Endothelial cell of umbilical vein (primary cell): ENCODE measurements at regions not wholly inside any gene's neighbourhood (a gene's known extent, or its start where the extent isn't known, plus 50 kb on each side); places are given as distances from the start of the nearest gene placed in this dataset.

ENCODE experiments used
- BruUV-seq: library from RNA; stranded (reverse); fragments of 400-500 nt; replicated peaks from 2 replicates; lab custom pipeline; 2021; lab: Mats Ljungman, UMichigan
- CTCF ChIA-PET: fragments of 300-600, 350-600 bp; sonication (Branson Sonifier 250); formaldehyde crosslinking; loops from one replicate; lab custom pipeline; 2021; ENCODE audit warnings: antibody characterized with exemption, inconsistent platforms; lab: Charles Lee
- POLR2A ChIA-PET: fragments of 300-600, 350-600 bp; sonication (Branson Sonifier 250); formaldehyde crosslinking; loops from one replicate; lab custom pipeline; 2021; ENCODE audit warnings: antibody characterized with exemption, inconsistent platforms; lab: Charles Lee
- DNase-seq: peaks from one replicate; pipeline ENCODE4 v3.0.0-alpha.2; 2011; ENCODE audit warnings: low read depth, low spot score
- FAIRE-seq: peaks from 2 replicates; lab custom pipeline; 2011; peaks lifted over from hg19 to GRCh38; lab: Jason Lieb, UNC
- H2AFZ ChIP-seq: 2 replicates; pipeline ENCODE4 v1.6.0; 2012; ENCODE audit warnings: low read depth, low read length, control low read depth, inconsistent platforms
- H3K27ac ChIP-seq: 2 replicates; pipeline ENCODE4 v1.5.1; 2011; ENCODE audit warnings: low read depth, mild to moderate bottlenecking, control low read depth, low read length, moderate library complexity; ENCODE audit not compliant: insufficient read depth
- H3K27me3 ChIP-seq, 2 experiments: 2 replicates each; pipeline versions ENCODE4 v1.6.0 to v1.6.1; 2011; ENCODE audit warnings: low read length in 2 of 2, mixed read lengths in 1 of 2; ENCODE audit not compliant: control insufficient read depth in 2 of 2, insufficient read depth in 2 of 2
- H3K36me3 ChIP-seq, 2 experiments: 2 replicates in 1 of 2; 3 replicates in 1 of 2; pipeline ENCODE4 v1.5.1; 2011; ENCODE audit warnings: low read length in 2 of 2, mild to moderate bottlenecking in 1 of 2, moderate library complexity in 1 of 2; ENCODE audit not compliant: control insufficient read depth in 2 of 2, insufficient read depth in 2 of 2; ENCODE audit errors: extremely low read depth in 1 of 2
- H3K4me1 ChIP-seq: 3 replicates; pipeline ENCODE4 v1.5.1; 2011; ENCODE audit warnings: mild to moderate bottlenecking, low read length; ENCODE audit not compliant: control insufficient read depth, insufficient read depth; ENCODE audit errors: extremely low read depth
- H3K4me2 ChIP-seq: 2 replicates; pipeline ENCODE4 v1.6.1; 2011; ENCODE audit warnings: low read length, control low read depth, mixed read lengths; ENCODE audit not compliant: insufficient read depth
- H3K4me3 ChIP-seq, 3 experiments: fragments of 200-600 bp in 1 of 3; sonication (generic), shearing (Covaris generic) in 1 of 3; replicated peaks in 1 of 3; 2 replicates each; pipeline ENCODE4 v1.5.1; 2011 to 2016; ENCODE audit warnings: control low read depth in 3 of 3, low read length in 3 of 3, mild to moderate bottlenecking in 2 of 3, inconsistent platforms in 1 of 3, low read depth in 1 of 3, moderate library complexity in 1 of 3; ENCODE audit not compliant: insufficient read depth in 1 of 3
- H3K79me2 ChIP-seq: 2 replicates; pipeline ENCODE4 v1.6.0; 2012; ENCODE audit warnings: low read length, inconsistent platforms; ENCODE audit not compliant: control insufficient read depth, insufficient read depth
- H3K9ac ChIP-seq: replicated peaks from 2 replicates; pipeline ENCODE3; 2011; ENCODE audit warnings: low read length, control low read depth; ENCODE audit not compliant: insufficient read depth; ENCODE audit errors: extremely low read depth
- H3K9me1 ChIP-seq: replicated peaks from 3 replicates; pipeline ENCODE4 v1.6.0; 2011; ENCODE audit warnings: mild to moderate bottlenecking, low read length; ENCODE audit not compliant: control insufficient read depth, insufficient read depth; ENCODE audit errors: extremely low read depth
- H3K9me3 ChIP-seq: replicated peaks from 2 replicates; pipeline ENCODE4 v1.5.1; 2012; ENCODE audit warnings: low read length, inconsistent platforms; ENCODE audit not compliant: control insufficient read depth, insufficient read depth
- H4K20me1 ChIP-seq: replicated peaks from 2 replicates; pipeline ENCODE3; 2011; ENCODE audit warnings: mild to moderate bottlenecking, low read length; ENCODE audit not compliant: control insufficient read depth, insufficient read depth; ENCODE audit errors: extremely low read depth
- EZH2 ChIP-seq: IDR thresholded peaks from 2 replicates; pipeline ENCODE4 v1.6.1; 2012; ENCODE audit warnings: borderline replicate concordance, low read depth, mild to moderate bottlenecking, moderate library complexity, low read length, inconsistent platforms; ENCODE audit not compliant: severe bottlenecking
- FOS ChIP-seq: IDR thresholded peaks from 2 replicates; pipeline ENCODE4 v1.6.1; 2011; ENCODE audit warnings: mild to moderate bottlenecking, low read length, moderate library complexity, borderline replicate concordance; ENCODE audit not compliant: insufficient read depth
- GATA2 ChIP-seq: IDR thresholded peaks from 2 replicates; pipeline ENCODE4 v1.7.0; 2011; ENCODE audit warnings: low read depth, mild to moderate bottlenecking, moderate library complexity, mixed read lengths, low read length; ENCODE audit not compliant: insufficient read length, insufficient read depth
- JUN ChIP-seq: IDR thresholded peaks from 2 replicates; pipeline ENCODE4 v1.6.1; 2011; ENCODE audit warnings: borderline replicate concordance, low read depth; ENCODE audit not compliant: insufficient read length, insufficient read depth
- MAX ChIP-seq: IDR thresholded peaks from 2 replicates; pipeline ENCODE4 v1.6.1; 2011; ENCODE audit not compliant: insufficient read depth, insufficient read length
- MYC ChIP-seq: IDR thresholded peaks from one replicate; pipeline ENCODE4 v1.6.1; 2011; ENCODE audit warnings: mild to moderate bottlenecking, low read depth, low read length
- POLR2A ChIP-seq: IDR thresholded peaks from 2 replicates; pipeline ENCODE4 v1.6.1; 2012; ENCODE audit warnings: low read depth, mild to moderate bottlenecking, control low read depth, low read length
- POLR2AphosphoS5 ChIP-seq: IDR thresholded peaks from 2 replicates; pipeline ENCODE4 v1.6.1; 2012; ENCODE audit warnings: low read depth, mild to moderate bottlenecking, control low read depth, low read length, moderate library complexity; ENCODE audit not compliant: insufficient read depth
- dilution Hi-C: fragments of 300-500 bp; cut with MboI; formaldehyde crosslinking; loops from one replicate; pipeline ENCODE4 v1.15.0; 2019; ENCODE audit warnings: low sequenced_read_pairs; ENCODE audit not compliant: extremely low pct_ligation_motif_present
- intact Hi-C: fragments of 100-400 bp; cut with micrococcal nuclease; formaldehyde crosslinking; loops from one replicate; pipeline ENCODE4 v1.10.0; 2022
- TF ChIP-seq, protein P1 (sequence below), 2 donors: IDR thresholded peaks; 1 replicate in 1 of 2; 2 replicates in 1 of 2; pipeline ENCODE4 v1.5.1; 2011; ENCODE audit warnings: low read length in 2 of 2, mild to moderate bottlenecking in 2 of 2, moderate library complexity in 2 of 2, control low read depth in 1 of 2, inconsistent platforms in 1 of 2, low read depth in 1 of 2; ENCODE audit not compliant: insufficient read depth in 1 of 2; ENCODE audit errors: extremely low read depth in 1 of 2

GRCh38 chr2:207216457-207216856 lies 50.7 kb upstream of the KLF7 start:
- H3K9me3 ChIP-seq: no peaks in the 10 kb centered on the region
- ChIA-PET POLR2A (no interaction called here), CTCF (no interaction called here)
- H3K27ac ChIP-seq: no peak overlapping the region
- H4K20me1 ChIP-seq: no peaks in the 10 kb centered on the region
- FAIRE-seq (no peak), DNase-seq (no peak)
- no peak overlapping the region for H3K4me3 ChIP-seq
- no peak overlapping the region for H2AFZ ChIP-seq
- no peaks in the 10 kb centered on the region for H3K36me3 ChIP-seq
- H3K27me3 ChIP-seq: no peaks in the 10 kb centered on the region
- dilution Hi-C loops: no loop called here
- intact Hi-C loops: no loop called here
- TF ChIP-seq POLR2A: no peak
- no peak for TF ChIP-seq FOS
- TF ChIP-seq, protein P1, sequence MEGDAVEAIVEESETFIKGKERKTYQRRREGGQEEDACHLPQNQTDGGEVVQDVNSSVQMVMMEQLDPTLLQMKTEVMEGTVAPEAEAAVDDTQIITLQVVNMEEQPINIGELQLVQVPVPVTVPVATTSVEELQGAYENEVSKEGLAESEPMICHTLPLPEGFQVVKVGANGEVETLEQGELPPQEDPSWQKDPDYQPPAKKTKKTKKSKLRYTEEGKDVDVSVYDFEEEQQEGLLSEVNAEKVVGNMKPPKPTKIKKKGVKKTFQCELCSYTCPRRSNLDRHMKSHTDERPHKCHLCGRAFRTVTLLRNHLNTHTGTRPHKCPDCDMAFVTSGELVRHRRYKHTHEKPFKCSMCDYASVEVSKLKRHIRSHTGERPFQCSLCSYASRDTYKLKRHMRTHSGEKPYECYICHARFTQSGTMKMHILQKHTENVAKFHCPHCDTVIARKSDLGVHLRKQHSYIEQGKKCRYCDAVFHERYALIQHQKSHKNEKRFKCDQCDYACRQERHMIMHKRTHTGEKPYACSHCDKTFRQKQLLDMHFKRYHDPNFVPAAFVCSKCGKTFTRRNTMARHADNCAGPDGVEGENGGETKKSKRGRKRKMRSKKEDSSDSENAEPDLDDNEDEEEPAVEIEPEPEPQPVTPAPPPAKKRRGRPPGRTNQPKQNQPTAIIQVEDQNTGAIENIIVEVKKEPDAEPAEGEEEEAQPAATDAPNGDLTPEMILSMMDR (IDR thresholded peaks at IDR 0.05; ENCODE audit: extremely low read depth in 1 of 2, insufficient read depth in 1 of 2, low read depth in 1 of 2, low read length in 2 of 2): no peak
- TF ChIP-seq GATA2: no peak
- no peak for TF ChIP-seq JUN
- no peak for TF ChIP-seq MAX
- no peak for TF ChIP-seq POLR2AphosphoS5
- TF ChIP-seq EZH2: no peak
- TF ChIP-seq MYC: no peak
- H3K4me2 ChIP-seq: no peak overlapping the region
- H3K4me1 ChIP-seq: no peaks in the 10 kb centered on the region
- BruUV-seq: no TSS peak
- no peak overlapping the region for H3K9ac ChIP-seq
- no peaks in the 10 kb centered on the region for H3K79me2 ChIP-seq
- no peaks in the 10 kb centered on the region for H3K9me1 ChIP-seq
